Stomach (tissue), 4 donors: ENCODE measurements at regions not wholly inside any gene's neighbourhood (a gene's known extent, or its start where the extent isn't known, plus 50 kb on each side); places are given as distances from the start of the nearest gene placed in this dataset.

Experiments
- POLR2A ChIP-seq, 4 donors: fragments of 450-650 bp; IDR thresholded peaks; one replicate each; pipeline ENCODE4 v1.6.1; 2016; ENCODE audit warnings: antibody characterized with exemption in 4 of 4, control low read depth in 2 of 4, mild to moderate bottlenecking in 1 of 4, moderate library complexity in 1 of 4
- POLR2AphosphoS5 ChIP-seq, 3 donors: sonication (generic); formaldehyde crosslinking; IDR thresholded peaks; one replicate each; pipeline ENCODE4 v1.6.1; 2016; ENCODE audit warnings: antibody characterized with exemption in 3 of 3
- TF ChIP-seq, protein P1 (sequence below), 7 experiments: fragments of 450-650 bp in 4 of 7; fragments of 200-600 bp in 3 of 7; sonication (generic) in 3 of 7; IDR thresholded peaks; one replicate each; pipeline ENCODE4 v1.5.1; 2016 to 2019; ENCODE audit warnings: antibody characterized with exemption in 7 of 7, control low read depth in 2 of 7, mild to moderate bottlenecking in 1 of 7

DNA sequence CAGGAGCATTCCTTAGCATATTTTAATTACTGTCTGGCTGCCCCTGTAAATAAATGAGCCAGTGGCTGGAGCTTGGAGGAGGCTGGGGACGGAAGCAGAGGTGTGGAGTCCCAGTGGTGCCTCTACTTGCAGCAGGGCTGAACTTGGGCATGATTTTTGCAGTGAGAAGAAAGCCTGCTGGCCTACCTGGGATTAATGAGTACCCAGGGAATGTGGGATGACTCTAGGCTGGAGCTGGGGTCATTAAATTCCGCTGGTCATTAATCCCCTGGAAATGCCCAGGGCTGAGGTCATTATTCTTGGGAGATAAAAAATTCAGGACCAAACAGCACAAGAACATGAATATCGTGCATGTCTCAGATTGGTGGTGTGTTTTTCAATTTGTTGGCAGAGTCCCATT lies 753.3 kb downstream of the VRK1 start:
- TF ChIP-seq, protein P1, sequence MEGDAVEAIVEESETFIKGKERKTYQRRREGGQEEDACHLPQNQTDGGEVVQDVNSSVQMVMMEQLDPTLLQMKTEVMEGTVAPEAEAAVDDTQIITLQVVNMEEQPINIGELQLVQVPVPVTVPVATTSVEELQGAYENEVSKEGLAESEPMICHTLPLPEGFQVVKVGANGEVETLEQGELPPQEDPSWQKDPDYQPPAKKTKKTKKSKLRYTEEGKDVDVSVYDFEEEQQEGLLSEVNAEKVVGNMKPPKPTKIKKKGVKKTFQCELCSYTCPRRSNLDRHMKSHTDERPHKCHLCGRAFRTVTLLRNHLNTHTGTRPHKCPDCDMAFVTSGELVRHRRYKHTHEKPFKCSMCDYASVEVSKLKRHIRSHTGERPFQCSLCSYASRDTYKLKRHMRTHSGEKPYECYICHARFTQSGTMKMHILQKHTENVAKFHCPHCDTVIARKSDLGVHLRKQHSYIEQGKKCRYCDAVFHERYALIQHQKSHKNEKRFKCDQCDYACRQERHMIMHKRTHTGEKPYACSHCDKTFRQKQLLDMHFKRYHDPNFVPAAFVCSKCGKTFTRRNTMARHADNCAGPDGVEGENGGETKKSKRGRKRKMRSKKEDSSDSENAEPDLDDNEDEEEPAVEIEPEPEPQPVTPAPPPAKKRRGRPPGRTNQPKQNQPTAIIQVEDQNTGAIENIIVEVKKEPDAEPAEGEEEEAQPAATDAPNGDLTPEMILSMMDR (IDR thresholded peaks at IDR 0.05): no peak
- TF ChIP-seq POLR2A (IDR thresholded peaks at IDR 0.05) (no peak), POLR2AphosphoS5 (IDR thresholded peaks at IDR 0.05) (no peak)
